HCT116 (cell line): ENCODE measurements at regions not wholly inside any gene's neighbourhood (a gene's known extent, or its start where the extent isn't known, plus 50 kb on each side); places are given as distances from the start of the nearest gene placed in this dataset.

ENCODE experiments used
- ATAC-seq: fragments of 200-7000 bp; cut with Tn5 transposase; 2 replicates; pipeline ENCODE4 v1.9.1; 2020; ENCODE audit warnings: mild to moderate bottlenecking, moderate library complexity
- BruUV-seq: library from RNA; stranded (reverse); fragments of 400-500 nt; replicated peaks from 2 replicates; lab custom pipeline; 2021; lab: Mats Ljungman, UMichigan
- CTCF ChIA-PET: fragments of 300-600 bp; sonication (Branson Sonifier 250); formaldehyde crosslinking; loops from one replicate; lab custom pipeline; 2021; ENCODE audit warnings: antibody characterized with exemption; lab: Charles Lee
- POLR2A ChIA-PET: fragments of 300-600, 350-600 bp; sonication (Branson Sonifier 250); formaldehyde crosslinking; loops from one replicate; lab custom pipeline; 2021; ENCODE audit warnings: antibody characterized with exemption; lab: Charles Lee
- RAD21 ChIA-PET, 2 experiments: fragments of 300-600 bp; sonication (Branson Sonifier 250); formaldehyde crosslinking; loops; one replicate each; lab custom pipeline; 2023; ENCODE audit warnings: low total read pairs in 2 of 2; ENCODE audit not compliant: uncharacterized antibody in 2 of 2, unreplicated experiment in 2 of 2, low non-redundant PET in 1 of 2; lab: Charles Lee
- DNase-seq: peaks from one replicate; pipeline ENCODE4 v3.0.0-alpha.2; 2010; ENCODE audit warnings: low read depth, low spot score
- H2AFZ ChIP-seq: fragments of 200-600 bp; shearing (Covaris generic), sonication (generic); 2 replicates; pipeline ENCODE4 v1.6.1; 2017; ENCODE audit warnings: low read depth, mixed run types, mixed read lengths, antibody characterized with exemption, low read length; ENCODE audit not compliant: poor library complexity, severe bottlenecking
- H3K27ac ChIP-seq: 2 replicates; pipeline ENCODE4 v1.5.1; 2012; ENCODE audit warnings: low read depth, low read length
- H3K27me3 ChIP-seq: fragments of 200-600 bp; sonication (generic); 2 replicates; pipeline ENCODE4 v1.6.1; 2016; ENCODE audit warnings: mixed run types, low read length, mixed read lengths; ENCODE audit not compliant: insufficient read depth
- H3K36me3 ChIP-seq, 2 experiments: fragments of 200-500 bp in 1 of 2; fragments of 200-600 bp in 1 of 2; sonication (Bioruptor generic) in 1 of 2; sonication (generic) in 1 of 2; 2 replicates each; pipeline versions ENCODE4 v1.5.1 to v1.6.1; 2014 to 2016; ENCODE audit warnings: low read length in 2 of 2, inconsistent platforms in 1 of 2, mixed read lengths in 1 of 2, mixed run types in 1 of 2; ENCODE audit not compliant: insufficient read depth in 2 of 2, control insufficient read depth in 1 of 2
- H3K4me1 ChIP-seq, 2 experiments: fragments of 200-600 bp in 1 of 2; sonication (generic) in 1 of 2; 2 replicates each; pipeline versions ENCODE4 v1.5.1 to v1.6.1; 2012 to 2017; ENCODE audit warnings: low read length in 2 of 2, inconsistent platforms in 1 of 2, mild to moderate bottlenecking in 1 of 2, mixed read lengths in 1 of 2, mixed run types in 1 of 2, moderate library complexity in 1 of 2; ENCODE audit not compliant: insufficient read depth in 2 of 2, control insufficient read depth in 1 of 2
- H3K4me2 ChIP-seq: fragments of 200-600 bp; sonication (generic); 2 replicates; pipeline ENCODE4 v1.6.1; 2017; ENCODE audit warnings: mixed run types, low read length, mixed read lengths
- H3K4me3 ChIP-seq, 2 experiments: fragments of 200-600 bp in 1 of 2; sonication (generic) in 1 of 2; replicated peaks in 1 of 2; 2 replicates each; pipeline ENCODE4 v1.5.1; 2011 to 2016; ENCODE audit warnings: low read length in 2 of 2, control low read depth in 1 of 2, low read depth in 1 of 2, mild to moderate bottlenecking in 1 of 2, mixed read lengths in 1 of 2, mixed run types in 1 of 2
- H3K79me2 ChIP-seq: fragments of 200-600 bp; sonication (generic); 2 replicates; pipeline ENCODE4 v1.6.1; 2017; ENCODE audit warnings: mild to moderate bottlenecking, mixed run types, low read length, moderate library complexity, mixed read lengths; ENCODE audit not compliant: insufficient read depth
- H3K9ac ChIP-seq: fragments of 200-600 bp; sonication (generic); 2 replicates; pipeline ENCODE4 v1.6.1; 2016; ENCODE audit warnings: low read length, mixed read lengths
- H3K9me2 ChIP-seq: fragments of 200-600 bp; sonication (generic), shearing (Covaris generic); 2 replicates; pipeline ENCODE4 v1.6.1; 2017; ENCODE audit warnings: mixed run types, mild to moderate bottlenecking, moderate library complexity; ENCODE audit not compliant: insufficient read depth
- H3K9me3 ChIP-seq, 2 experiments: fragments of 200-500 bp in 1 of 2; fragments of 200-600 bp in 1 of 2; sonication (Bioruptor generic) in 1 of 2; sonication (generic) in 1 of 2; 2 replicates each; pipeline ENCODE4 v1.6.1; 2014 to 2017; ENCODE audit warnings: low read length in 2 of 2, mixed read lengths in 2 of 2, inconsistent platforms in 1 of 2, low read depth in 1 of 2, mild to moderate bottlenecking in 1 of 2, mixed run types in 1 of 2, moderate library complexity in 1 of 2; ENCODE audit not compliant: control insufficient read depth in 1 of 2, insufficient read depth in 1 of 2
- H4K20me1 ChIP-seq: fragments of 200-600 bp; sonication (generic), shearing (Covaris generic); 2 replicates; pipeline ENCODE4 v1.6.1; 2017; ENCODE audit warnings: mixed run types, mild to moderate bottlenecking, moderate library complexity; ENCODE audit not compliant: insufficient read depth
- EGR1 ChIP-seq: IDR thresholded peaks from 2 replicates; pipeline ENCODE4 v1.6.1; 2012; ENCODE audit warnings: low read depth
- EZH2 ChIP-seq: fragments of 200-600 bp; sonication (generic); IDR thresholded peaks from 2 replicates; pipeline ENCODE4 v1.6.1; 2017; ENCODE audit warnings: antibody characterized with exemption, mixed run types
- SRF ChIP-seq: IDR thresholded peaks from 2 replicates; pipeline ENCODE4 v1.6.1; 2012; ENCODE audit warnings: low read depth
- TCF7L2 ChIP-seq: IDR thresholded peaks from 2 replicates; pipeline ENCODE4 v1.7.0; 2011; ENCODE audit warnings: borderline replicate concordance, inconsistent platforms; ENCODE audit not compliant: insufficient read depth, insufficient read length; ENCODE audit errors: extremely low read depth
- intact Hi-C: fragments of 100-400 bp; cut with micrococcal nuclease; formaldehyde crosslinking; loops from 2 replicates; pipeline ENCODE4 v1.10.0; 2022
- TF ChIP-seq, protein P1 (sequence below): IDR thresholded peaks from 2 replicates; pipeline ENCODE4 v1.6.1; 2011; ENCODE audit warnings: mild to moderate bottlenecking, low read length, moderate library complexity; ENCODE audit not compliant: insufficient replicate concordance; ENCODE audit errors: extremely low read depth
- TF ChIP-seq, protein P2 (sequence below): IDR thresholded peaks from 2 replicates; pipeline ENCODE4 v1.6.1; 2012
- TF ChIP-seq, protein P3 (sequence below), 3 experiments: fragments of 200-600 bp in 1 of 3; sonication (generic) in 1 of 3; IDR thresholded peaks in 2 of 3; conservative IDR thresholded peaks in 1 of 3; 2 replicates each; pipeline ENCODE4 v1.5.1; 2012 to 2017; ENCODE audit warnings: low read depth in 2 of 3, low read length in 2 of 3, antibody characterized with exemption in 1 of 3, borderline replicate concordance in 1 of 3, control low read depth in 1 of 3, mild to moderate bottlenecking in 1 of 3, mixed read lengths in 1 of 3, mixed run types in 1 of 3, moderate library complexity in 1 of 3; ENCODE audit not compliant: insufficient read depth in 1 of 3

DNA sequence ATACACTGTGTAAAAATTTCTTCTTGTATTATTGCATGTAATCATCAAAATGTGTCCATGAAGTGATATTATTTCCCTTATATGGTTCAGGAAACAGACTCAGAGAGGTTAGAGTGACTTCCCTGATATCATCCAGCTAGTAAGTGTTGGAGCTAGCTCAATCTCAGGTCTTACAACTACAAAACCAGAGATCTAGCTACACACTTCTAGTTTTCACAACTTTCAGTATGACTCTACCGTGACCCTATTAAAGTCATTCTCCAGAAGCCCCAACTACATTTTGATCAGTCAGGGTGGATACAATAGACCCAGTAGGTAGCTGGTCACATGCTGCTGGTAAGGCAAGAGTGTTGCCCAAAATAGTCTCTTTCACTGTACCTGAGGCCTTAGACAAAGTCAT, 165.3 kb downstream of the GOLIM4 start:
- POLR2A ChIA-PET: no interaction called here
- TF ChIP-seq, protein P1, sequence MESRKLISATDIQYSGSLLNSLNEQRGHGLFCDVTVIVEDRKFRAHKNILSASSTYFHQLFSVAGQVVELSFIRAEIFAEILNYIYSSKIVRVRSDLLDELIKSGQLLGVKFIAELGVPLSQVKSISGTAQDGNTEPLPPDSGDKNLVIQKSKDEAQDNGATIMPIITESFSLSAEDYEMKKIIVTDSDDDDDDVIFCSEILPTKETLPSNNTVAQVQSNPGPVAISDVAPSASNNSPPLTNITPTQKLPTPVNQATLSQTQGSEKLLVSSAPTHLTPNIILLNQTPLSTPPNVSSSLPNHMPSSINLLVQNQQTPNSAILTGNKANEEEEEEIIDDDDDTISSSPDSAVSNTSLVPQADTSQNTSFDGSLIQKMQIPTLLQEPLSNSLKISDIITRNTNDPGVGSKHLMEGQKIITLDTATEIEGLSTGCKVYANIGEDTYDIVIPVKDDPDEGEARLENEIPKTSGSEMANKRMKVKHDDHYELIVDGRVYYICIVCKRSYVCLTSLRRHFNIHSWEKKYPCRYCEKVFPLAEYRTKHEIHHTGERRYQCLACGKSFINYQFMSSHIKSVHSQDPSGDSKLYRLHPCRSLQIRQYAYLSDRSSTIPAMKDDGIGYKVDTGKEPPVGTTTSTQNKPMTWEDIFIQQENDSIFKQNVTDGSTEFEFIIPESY: no peak
- TF ChIP-seq SRF: no peak
- TF ChIP-seq, protein P2, sequence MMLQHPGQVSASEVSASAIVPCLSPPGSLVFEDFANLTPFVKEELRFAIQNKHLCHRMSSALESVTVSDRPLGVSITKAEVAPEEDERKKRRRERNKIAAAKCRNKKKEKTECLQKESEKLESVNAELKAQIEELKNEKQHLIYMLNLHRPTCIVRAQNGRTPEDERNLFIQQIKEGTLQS: no peak
- TF ChIP-seq EGR1: no peak
- H3K4me2 ChIP-seq: no peak overlapping the region
- no peaks in the 10 kb centered on the region for H3K4me1 ChIP-seq
- no peaks in the 10 kb centered on the region for H3K9me3 ChIP-seq
- BruUV-seq: no TSS peak
- H3K4me3 ChIP-seq: no peak overlapping the region
- H2AFZ ChIP-seq: no peak overlapping the region
- no peaks in the 10 kb centered on the region for H4K20me1 ChIP-seq
- DNase-seq: no peak
- H3K9ac ChIP-seq: no peak overlapping the region
- H3K79me2 ChIP-seq: no peaks in the 10 kb centered on the region
- no peaks in the 10 kb centered on the region for H3K9me2 ChIP-seq
- no peaks in the 10 kb centered on the region for H3K27me3 ChIP-seq
- no peak overlapping the region for H3K27ac ChIP-seq
- no peak for ATAC-seq
- H3K36me3 ChIP-seq: no peaks in the 10 kb centered on the region
- intact Hi-C loops: no loop called here
- RAD21 ChIA-PET: no interaction called here
- CTCF ChIA-PET: interaction anchor here (1.6 kb wide), 1 partner anchor 110 kb away, joined by 3 read pairs; no protein-coding TSS in a partner anchor

DNA sequence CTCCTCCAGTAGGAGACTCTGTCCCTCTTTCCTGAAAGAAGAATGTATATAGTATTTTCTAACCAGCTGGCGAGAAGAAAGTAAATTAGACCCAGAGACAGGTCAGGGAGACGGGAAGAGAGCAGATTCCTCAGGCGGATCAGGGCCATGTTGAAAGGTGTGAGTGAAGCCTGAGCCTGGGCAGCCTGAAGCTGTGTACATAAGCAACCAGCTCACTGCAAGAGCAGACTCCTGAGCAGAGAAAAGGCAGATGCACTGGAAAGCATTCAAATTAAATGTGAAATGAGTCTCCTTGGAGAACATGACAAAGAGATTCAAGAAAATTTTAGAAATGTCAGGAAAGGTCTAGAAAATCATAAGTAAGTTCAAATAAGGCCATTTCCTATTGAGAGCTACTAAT, 165.8 kb downstream of the GOLIM4 start:
- Histone ChIP-seq H3K27me3 (no peaks in the 10 kb centered on the region), H3K4me1 (no peaks in the 10 kb centered on the region), H3K4me3 (no peak overlapping the region), H3K27ac (no peak overlapping the region), H3K9me2 (no peaks in the 10 kb centered on the region), H3K9ac (no peak overlapping the region), H3K79me2 (no peaks in the 10 kb centered on the region), H3K9me3 (no peaks in the 10 kb centered on the region), H3K36me3 (no peaks in the 10 kb centered on the region), H2AFZ (no peak overlapping the region), H4K20me1 (no peaks in the 10 kb centered on the region), H3K4me2 (no peak overlapping the region)
- intact Hi-C loops: loop anchor here (5.0 to 10.0 kb wide), 2 partner anchors 235 to 917 kb away; no protein-coding TSS in a partner anchor
- BruUV-seq: no TSS peak
- ChIA-PET RAD21 (no interaction called here), POLR2A (no interaction called here), CTCF (interaction anchor here (1.6 kb wide), 1 partner anchor 110 kb away, joined by 3 read pairs; no protein-coding TSS in a partner anchor)
- DNase-seq: no peak
- TF ChIP-seq, protein P3, sequence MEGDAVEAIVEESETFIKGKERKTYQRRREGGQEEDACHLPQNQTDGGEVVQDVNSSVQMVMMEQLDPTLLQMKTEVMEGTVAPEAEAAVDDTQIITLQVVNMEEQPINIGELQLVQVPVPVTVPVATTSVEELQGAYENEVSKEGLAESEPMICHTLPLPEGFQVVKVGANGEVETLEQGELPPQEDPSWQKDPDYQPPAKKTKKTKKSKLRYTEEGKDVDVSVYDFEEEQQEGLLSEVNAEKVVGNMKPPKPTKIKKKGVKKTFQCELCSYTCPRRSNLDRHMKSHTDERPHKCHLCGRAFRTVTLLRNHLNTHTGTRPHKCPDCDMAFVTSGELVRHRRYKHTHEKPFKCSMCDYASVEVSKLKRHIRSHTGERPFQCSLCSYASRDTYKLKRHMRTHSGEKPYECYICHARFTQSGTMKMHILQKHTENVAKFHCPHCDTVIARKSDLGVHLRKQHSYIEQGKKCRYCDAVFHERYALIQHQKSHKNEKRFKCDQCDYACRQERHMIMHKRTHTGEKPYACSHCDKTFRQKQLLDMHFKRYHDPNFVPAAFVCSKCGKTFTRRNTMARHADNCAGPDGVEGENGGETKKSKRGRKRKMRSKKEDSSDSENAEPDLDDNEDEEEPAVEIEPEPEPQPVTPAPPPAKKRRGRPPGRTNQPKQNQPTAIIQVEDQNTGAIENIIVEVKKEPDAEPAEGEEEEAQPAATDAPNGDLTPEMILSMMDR (IDR thresholded peaks at IDR 0.05 in 2 of 3, conservative IDR thresholded peaks at IDR 0.05 in 1 of 3; ENCODE audit: borderline replicate concordance in 1 of 3, insufficient read depth in 1 of 3, low read depth in 2 of 3, low read length in 2 of 3): no peak
- TF ChIP-seq TCF7L2: no peak
- TF ChIP-seq EZH2: no peak
- TF ChIP-seq, protein P1: no peak
- no peak for ATAC-seq
